Caki2 (cell line): ENCODE measurements at regions not wholly inside any gene's neighbourhood (a gene's known extent, or its start where the extent isn't known, plus 50 kb on each side); places are given as distances from the start of the nearest gene placed in this dataset.

Source experiments
- DNase-seq: peaks from one replicate; pipeline ENCODE4 v3.0.0-alpha.2; 2015; ENCODE audit warnings: low read depth
- in situ Hi-C: cut with HindIII; loops from 2 replicates; pipeline ENCODE4 v1.10.0; 2016; ENCODE audit warnings: low sequenced_read_pairs, low pct_unique_long_range_greater_than_20kb, mixed read lengths

GRCh38 chr3:64748244-64748904 is 60.6 kb upstream of the ADAMTS9 start:
- in situ Hi-C loops, result no loop called here

GRCh38 chr3:64747679-64748078 is 59.9 kb upstream of the ADAMTS9 start:
- DNase-seq, result no peak
- in situ Hi-C loops, result no loop called here

More at GRCh38 chr3:64748244-64748904, 60.6 kb upstream of the ADAMTS9 start:
- DNase-seq, result no peak

DNA sequence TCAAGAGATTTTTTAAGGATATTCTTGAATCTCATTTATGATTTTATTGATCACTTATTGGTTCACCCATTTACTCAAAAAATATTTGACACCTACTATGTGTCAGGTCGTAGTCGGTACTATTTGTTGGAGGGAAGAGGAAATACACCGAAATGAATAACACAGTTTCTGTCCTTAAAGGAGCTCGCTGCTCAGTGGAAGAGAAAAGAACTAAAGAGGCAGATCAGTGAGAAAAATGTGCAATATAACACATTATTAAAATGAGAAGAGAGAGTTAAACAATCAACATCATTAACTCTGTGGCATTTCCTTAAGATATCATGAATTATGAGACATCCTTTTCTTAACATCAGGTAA is 56.1 kb upstream of the ADAMTS9 start:
- in situ Hi-C loops, result no loop called here
- DNase-seq, result no peak

- no peak for DNase-seq
- in situ Hi-C loops, result no loop called here
Measured at GRCh38 chr3:64743156-64743886, 55.5 kb upstream of the ADAMTS9 start.

DNA sequence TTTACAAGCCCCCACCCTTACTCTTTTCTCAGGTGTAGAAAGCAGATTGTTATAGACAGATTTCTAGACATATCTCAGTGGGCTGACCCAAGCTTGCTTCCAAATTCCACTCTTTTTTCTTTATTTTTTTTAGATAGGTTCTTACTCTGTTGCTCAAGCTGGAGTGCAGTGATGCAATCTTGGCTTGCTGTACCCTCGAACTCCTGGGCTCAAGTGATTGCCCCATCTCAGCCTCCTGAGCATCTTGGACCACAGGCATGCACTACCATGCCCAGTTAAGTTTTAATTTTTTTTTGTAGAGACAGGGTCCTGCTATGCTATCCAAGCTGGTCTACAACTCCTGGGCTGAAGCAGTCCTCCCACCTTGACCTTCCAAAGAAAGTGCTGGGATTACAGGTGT is 53.5 kb upstream of the ADAMTS9 start:
- in situ Hi-C loops, result no loop called here

DNA sequence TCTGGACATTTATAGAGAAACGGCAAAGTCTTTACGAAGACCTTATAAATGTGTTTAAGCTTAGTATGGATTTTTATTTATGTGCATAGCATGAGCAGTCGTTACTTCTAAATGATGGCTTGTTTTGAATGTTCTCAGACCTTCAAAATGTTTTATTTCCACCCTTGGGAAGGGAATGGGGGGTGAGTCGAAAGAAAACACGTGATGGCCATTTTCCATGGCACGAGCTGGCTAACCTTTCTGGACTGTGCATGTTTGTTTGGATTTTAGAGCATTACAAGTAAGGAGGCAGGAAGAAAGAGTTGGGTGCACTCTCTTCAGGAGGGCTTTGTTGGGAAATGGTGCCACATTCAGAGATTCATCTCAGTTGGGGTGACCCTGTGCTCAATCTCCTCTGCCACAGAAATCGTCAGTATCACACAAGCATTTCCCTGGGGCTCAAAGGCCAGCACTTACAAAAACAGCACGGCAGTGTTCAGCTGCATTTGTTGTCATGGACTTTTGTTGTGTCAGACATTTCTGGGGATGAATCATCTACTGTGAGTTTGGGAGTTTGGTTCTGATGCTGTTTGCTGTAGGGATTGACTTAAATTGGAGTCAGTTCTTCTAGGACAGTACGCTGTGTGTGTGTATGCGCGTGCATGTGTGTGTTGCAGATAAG is 52.3 kb upstream of the ADAMTS9 start:
- no peak for DNase-seq
- in situ Hi-C loops, result no loop called here

More for the DNA sequence above, 53.5 kb upstream of the ADAMTS9 start:
- DNase-seq, result no peak
